H9 (cell line): ENCODE measurements at regions not wholly inside any gene's neighbourhood (a gene's known extent, or its start where the extent isn't known, plus 50 kb on each side); places are given as distances from the start of the nearest gene placed in this dataset.

ENCODE experiments used
- DNase-seq: peaks from one replicate; pipeline ENCODE4 v3.0.0-alpha.2; 2017
- H2AFZ ChIP-seq: one replicate; pipeline ENCODE4 v1.6.1; 2013; ENCODE audit warnings: mild to moderate bottlenecking, low read length, control low read depth, moderate library complexity
- H2AK5ac ChIP-seq: 2 replicates; pipeline ENCODE4 v1.6.1; 2013; ENCODE audit warnings: low read length, control low read depth, mixed read lengths; ENCODE audit not compliant: insufficient read length
- H2BK120ac ChIP-seq: one replicate; pipeline ENCODE4 v1.6.1; 2013; ENCODE audit warnings: low read depth, mild to moderate bottlenecking, low read length, control low read depth, inconsistent platforms; ENCODE audit not compliant: poor library complexity, severe bottlenecking
- H2BK12ac ChIP-seq: 2 replicates; pipeline ENCODE4 v1.6.1; 2013; ENCODE audit warnings: low read length, control low read depth, mixed read lengths, low read depth; ENCODE audit not compliant: insufficient read length
- H2BK15ac ChIP-seq: 2 replicates; pipeline ENCODE4 v1.6.1; 2013; ENCODE audit warnings: low read depth, low read length, control low read depth
- H2BK20ac ChIP-seq: one replicate; pipeline ENCODE4 v1.6.1; 2013; ENCODE audit warnings: low read depth, mild to moderate bottlenecking, low read length, control low read depth, inconsistent platforms; ENCODE audit not compliant: poor library complexity, severe bottlenecking
- H2BK5ac ChIP-seq: 2 replicates; pipeline ENCODE4 v1.6.1; 2013; ENCODE audit warnings: low read length, control low read depth, mixed read lengths; ENCODE audit not compliant: insufficient read length
- H3K14ac ChIP-seq: 2 replicates; pipeline ENCODE4 v1.6.1; 2013; ENCODE audit warnings: low read length, control low read depth; ENCODE audit not compliant: insufficient read depth
- H3K18ac ChIP-seq: 2 replicates; pipeline ENCODE4 v1.6.1; 2013; ENCODE audit warnings: low read depth, mild to moderate bottlenecking, mixed read lengths, low read length, control low read depth; ENCODE audit not compliant: insufficient read length
- H3K23ac ChIP-seq: 2 replicates; pipeline ENCODE4 v1.6.1; 2013; ENCODE audit warnings: low read length, control low read depth, mixed read lengths, low read depth; ENCODE audit not compliant: insufficient read length
- H3K23me2 ChIP-seq: 2 replicates; pipeline ENCODE4 v1.6.1; 2013; ENCODE audit warnings: low read depth, mild to moderate bottlenecking, mixed read lengths, low read length, control low read depth; ENCODE audit not compliant: insufficient read length, poor library complexity, severe bottlenecking
- H3K27ac ChIP-seq: 2 replicates; pipeline ENCODE4 v1.5.1; 2013; ENCODE audit warnings: low read length, control low read depth, mixed read lengths, low read depth; ENCODE audit not compliant: insufficient read length
- H3K27me3 ChIP-seq: 2 replicates; pipeline ENCODE4 v1.6.1; 2013; ENCODE audit warnings: low read length, control low read depth, inconsistent platforms; ENCODE audit not compliant: insufficient read depth
- H3K4ac ChIP-seq: 2 replicates; pipeline ENCODE4 v1.6.1; 2013; ENCODE audit warnings: low read depth, mild to moderate bottlenecking, control low read depth, inconsistent platforms, low read length, moderate library complexity
- H3K4me1 ChIP-seq: 2 replicates; pipeline ENCODE4 v1.6.1; 2013; ENCODE audit warnings: low read length, control low read depth, inconsistent platforms; ENCODE audit not compliant: insufficient read depth
- H3K4me2 ChIP-seq: 2 replicates; pipeline ENCODE4 v1.6.1; 2013; ENCODE audit warnings: low read length, control low read depth, mixed read lengths; ENCODE audit not compliant: insufficient read length, insufficient read depth
- H3K56ac ChIP-seq: 2 replicates; pipeline ENCODE4 v1.6.1; 2013; ENCODE audit warnings: low read depth, mild to moderate bottlenecking, mixed read lengths, low read length, control low read depth; ENCODE audit not compliant: insufficient read length
- H3K79me1 ChIP-seq: 2 replicates; pipeline ENCODE4 v1.6.1; 2013; ENCODE audit warnings: low read depth, mild to moderate bottlenecking, moderate library complexity, low read length, control low read depth, inconsistent platforms; ENCODE audit not compliant: insufficient read depth, poor library complexity, severe bottlenecking
- H3K79me2 ChIP-seq: 2 replicates; pipeline ENCODE4 v1.6.1; 2013; ENCODE audit warnings: low read length, control low read depth, inconsistent platforms; ENCODE audit not compliant: insufficient read depth
- H3K9ac ChIP-seq: 2 replicates; pipeline ENCODE4 v1.6.1; 2013; ENCODE audit warnings: low read length, control low read depth, mixed read lengths; ENCODE audit not compliant: insufficient read length; ENCODE audit errors: extremely low read depth
- H3K9me3 ChIP-seq: one replicate; pipeline ENCODE4 v1.6.1; 2013; ENCODE audit warnings: low read depth, low read length, inconsistent platforms; ENCODE audit not compliant: control insufficient read depth
- H3T11ph ChIP-seq: one replicate; pipeline ENCODE4 v1.6.1; 2013; ENCODE audit warnings: mild to moderate bottlenecking, low read length, control low read depth, inconsistent platforms
- H4K20me1 ChIP-seq: one replicate; pipeline ENCODE4 v1.6.1; 2013; ENCODE audit not compliant: control insufficient read depth, insufficient read length, insufficient read depth
- H4K5ac ChIP-seq: 2 replicates; pipeline ENCODE4 v1.6.1; 2013; ENCODE audit warnings: low read depth, mild to moderate bottlenecking, mixed read lengths, low read length, control low read depth; ENCODE audit not compliant: insufficient read length
- H4K8ac ChIP-seq: replicated peaks from 2 replicates; pipeline ENCODE4 v1.6.1; 2013; ENCODE audit warnings: low read length, control low read depth, mixed read lengths, low read depth; ENCODE audit not compliant: insufficient read length
- H4K91ac ChIP-seq: 2 replicates; pipeline ENCODE4 v1.6.1; 2013; ENCODE audit warnings: low read depth, mild to moderate bottlenecking, moderate library complexity, mixed read lengths, low read length, control low read depth; ENCODE audit not compliant: insufficient read length
- H3K27ac Mint-ChIP-seq, 3 experiments: 2 replicates in 2 of 3; 3 replicates in 1 of 3; pipeline ENCODE4 v1.8.0; 2020 to 2021; ENCODE audit warnings: mixed read lengths in 3 of 3, mild to moderate bottlenecking in 1 of 3, moderate library complexity in 1 of 3
- H3K27me3 Mint-ChIP-seq: 2 replicates; pipeline ENCODE4 v1.8.0; 2021; ENCODE audit warnings: low read depth, mild to moderate bottlenecking, moderate library complexity, mixed read lengths
- H3K36me3 Mint-ChIP-seq, 3 experiments: 2 replicates in 2 of 3; 3 replicates in 1 of 3; pipeline ENCODE4 v1.8.0; 2020 to 2021; ENCODE audit warnings: low read depth in 3 of 3, mixed read lengths in 3 of 3; ENCODE audit not compliant: insufficient read depth in 1 of 3
- H3K4me1 Mint-ChIP-seq, 2 experiments: 2 replicates each; pipeline ENCODE4 v1.8.0; 2020; ENCODE audit warnings: mixed read lengths in 2 of 2
- H3K4me3 Mint-ChIP-seq, 2 experiments: 2 replicates in 1 of 2; 3 replicates in 1 of 2; pipeline ENCODE4 v1.8.0; 2020 to 2021; ENCODE audit warnings: mild to moderate bottlenecking in 2 of 2, mixed read lengths in 2 of 2, moderate library complexity in 1 of 2
- H3K9me3 Mint-ChIP-seq, 2 experiments: 2 replicates in 1 of 2; 3 replicates in 1 of 2; pipeline ENCODE4 v1.8.0; 2020; ENCODE audit warnings: mild to moderate bottlenecking in 2 of 2, mixed read lengths in 2 of 2, moderate library complexity in 1 of 2
- WGBS: extraction: QIAGEN DNeasy Blood & Tissue Kit; methylation state at CpG from one replicate; pipeline ENCODE4 v1.1.7; 2013; ENCODE audit warnings: missing lambda C conversion rate, low lambda C conversion rate, mixed read lengths; ENCODE audit not compliant: insufficient read length; ENCODE audit errors: extremely low coverage; 5-methylcytosine and 5-hydroxymethylcytosine counted together
- TF ChIP-seq, protein P1 (sequence below): fragments of 200-600 bp; sonication (generic); conservative IDR thresholded peaks from 3 replicates; pipeline ENCODE4 v1.8.0; 2021; ENCODE audit warnings: antibody characterized with exemption, mild to moderate bottlenecking

DNA sequence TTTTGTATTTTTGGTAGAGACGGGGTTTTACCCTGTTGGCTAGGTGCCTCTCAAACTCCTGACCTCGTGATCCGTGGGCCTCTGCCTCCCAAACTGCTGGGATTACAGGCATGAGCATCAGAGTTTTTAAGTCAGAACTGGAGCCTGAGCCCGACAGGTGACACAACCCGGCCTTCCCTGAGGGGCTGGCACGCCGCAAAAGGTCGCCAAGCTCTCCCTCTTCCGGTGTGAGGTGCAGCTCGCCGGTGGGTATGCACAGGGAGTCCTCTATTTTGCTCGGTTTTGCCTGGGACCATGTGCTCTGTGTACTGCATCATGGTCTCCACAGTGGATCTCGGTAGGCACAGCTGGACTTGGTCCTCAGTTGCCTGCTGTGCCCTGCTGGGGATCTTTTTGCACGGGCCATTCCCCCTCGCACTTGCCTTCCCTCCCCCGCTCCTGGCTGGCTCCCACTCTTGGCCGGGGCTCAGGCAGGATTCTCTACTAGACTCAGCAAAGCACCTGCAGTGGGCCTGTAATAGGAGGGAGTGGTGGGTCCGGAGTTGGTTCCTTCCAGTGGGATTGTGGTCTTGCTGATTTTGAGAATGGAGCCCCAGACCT lies 101.2 kb upstream of the KLF13 start:
- peaks cover 8% of the 10 kb centered on the region for H3K4me1 ChIP-seq
- no peaks in the 10 kb centered on the region for H4K20me1 ChIP-seq
- no peak overlapping the region for H2BK5ac ChIP-seq
- no peak overlapping the region for H3K4me2 ChIP-seq
- H3T11ph ChIP-seq, result no peak overlapping the region
- H3K4me1 Mint-ChIP-seq, result peaks cover 39 to 48% of the 10 kb centered on the region in 2 experiments
- no CpG with 5 or more reads among the region's 18 CpGs for WGBS
- H3K23ac ChIP-seq, result no peak overlapping the region
- DNase-seq, result no peak
- H3K4ac ChIP-seq, result no peak overlapping the region
- H2AK5ac ChIP-seq, result no peak overlapping the region
- H2AFZ ChIP-seq, result no peak overlapping the region
- no peaks in the 10 kb centered on the region for H3K27me3 Mint-ChIP-seq
- TF ChIP-seq, protein P1, sequence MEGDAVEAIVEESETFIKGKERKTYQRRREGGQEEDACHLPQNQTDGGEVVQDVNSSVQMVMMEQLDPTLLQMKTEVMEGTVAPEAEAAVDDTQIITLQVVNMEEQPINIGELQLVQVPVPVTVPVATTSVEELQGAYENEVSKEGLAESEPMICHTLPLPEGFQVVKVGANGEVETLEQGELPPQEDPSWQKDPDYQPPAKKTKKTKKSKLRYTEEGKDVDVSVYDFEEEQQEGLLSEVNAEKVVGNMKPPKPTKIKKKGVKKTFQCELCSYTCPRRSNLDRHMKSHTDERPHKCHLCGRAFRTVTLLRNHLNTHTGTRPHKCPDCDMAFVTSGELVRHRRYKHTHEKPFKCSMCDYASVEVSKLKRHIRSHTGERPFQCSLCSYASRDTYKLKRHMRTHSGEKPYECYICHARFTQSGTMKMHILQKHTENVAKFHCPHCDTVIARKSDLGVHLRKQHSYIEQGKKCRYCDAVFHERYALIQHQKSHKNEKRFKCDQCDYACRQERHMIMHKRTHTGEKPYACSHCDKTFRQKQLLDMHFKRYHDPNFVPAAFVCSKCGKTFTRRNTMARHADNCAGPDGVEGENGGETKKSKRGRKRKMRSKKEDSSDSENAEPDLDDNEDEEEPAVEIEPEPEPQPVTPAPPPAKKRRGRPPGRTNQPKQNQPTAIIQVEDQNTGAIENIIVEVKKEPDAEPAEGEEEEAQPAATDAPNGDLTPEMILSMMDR, result no peak
- H2BK120ac ChIP-seq, result no peak overlapping the region
- no peaks in the 10 kb centered on the region for H3K27me3 ChIP-seq
- no peak overlapping the region for H4K91ac ChIP-seq
- no peaks in the 10 kb centered on the region for H3K79me1 ChIP-seq
- H2BK15ac ChIP-seq, result no peak overlapping the region
- no peak overlapping the region for H2BK20ac ChIP-seq
- no peak overlapping the region for H4K5ac ChIP-seq
- no peak overlapping the region for H3K14ac ChIP-seq
- H4K8ac ChIP-seq, result no peak overlapping the region
- H3K9me3 Mint-ChIP-seq, result peaks cover 2 to 3% of the 10 kb centered on the region in 2 experiments; a peak in 2 of 5 replicates
- H3K4me3 Mint-ChIP-seq, result no peak overlapping the region
- no peaks in the 10 kb centered on the region for H3K79me2 ChIP-seq
- no peak overlapping the region for H3K9ac ChIP-seq
- H3K27ac Mint-ChIP-seq, result no peak overlapping the region
- H3K36me3 Mint-ChIP-seq, result peaks cover 0 to 3% (median 0%) of the 10 kb centered on the region in 3 experiments; a peak in 2 of 7 replicates
- H3K56ac ChIP-seq, result no peak overlapping the region
- no peaks in the 10 kb centered on the region for H3K9me3 ChIP-seq
- H2BK12ac ChIP-seq, result no peak overlapping the region
- peak overlapping the region; percentile 3 for H3K18ac ChIP-seq
- no peak overlapping the region for H3K27ac ChIP-seq
- H3K23me2 ChIP-seq, result peaks cover 3% of the 10 kb centered on the region
